IPS-20b (cell line): ENCODE measurements at regions not wholly inside any gene's neighbourhood (a gene's known extent, or its start where the extent isn't known, plus 50 kb on each side); places are given as distances from the start of the nearest gene placed in this dataset.

Experiments used
- H3K27ac ChIP-seq: one replicate; pipeline ENCODE4 v1.5.1; 2013; ENCODE audit warnings: low read length
- H3K27me3 ChIP-seq: 2 replicates; pipeline ENCODE4 v1.6.1; 2013; ENCODE audit warnings: mild to moderate bottlenecking, low read length, inconsistent platforms; ENCODE audit not compliant: insufficient read depth
- H3K36me3 ChIP-seq: 2 replicates; pipeline ENCODE4 v1.6.1; 2013; ENCODE audit warnings: low read depth, mild to moderate bottlenecking, inconsistent platforms, low read length, moderate library complexity; ENCODE audit not compliant: insufficient read depth
- H3K4me1 ChIP-seq: 2 replicates; pipeline ENCODE4 v1.6.1; 2013; ENCODE audit warnings: mild to moderate bottlenecking, control low read depth, inconsistent platforms, low read length, moderate library complexity; ENCODE audit not compliant: insufficient read depth
- H3K4me3 ChIP-seq: 2 replicates; pipeline ENCODE4 v1.5.1; 2013; ENCODE audit warnings: mild to moderate bottlenecking, low read length, inconsistent platforms
- H3K9ac ChIP-seq: 2 replicates; pipeline ENCODE4 v1.6.1; 2013; ENCODE audit warnings: low read depth, mild to moderate bottlenecking, inconsistent platforms, low read length, moderate library complexity
- H3K9me3 ChIP-seq: 2 replicates; pipeline ENCODE4 v1.6.1; 2013; ENCODE audit warnings: mild to moderate bottlenecking, low read depth, low read length, inconsistent platforms; ENCODE audit not compliant: insufficient read depth

DNA sequence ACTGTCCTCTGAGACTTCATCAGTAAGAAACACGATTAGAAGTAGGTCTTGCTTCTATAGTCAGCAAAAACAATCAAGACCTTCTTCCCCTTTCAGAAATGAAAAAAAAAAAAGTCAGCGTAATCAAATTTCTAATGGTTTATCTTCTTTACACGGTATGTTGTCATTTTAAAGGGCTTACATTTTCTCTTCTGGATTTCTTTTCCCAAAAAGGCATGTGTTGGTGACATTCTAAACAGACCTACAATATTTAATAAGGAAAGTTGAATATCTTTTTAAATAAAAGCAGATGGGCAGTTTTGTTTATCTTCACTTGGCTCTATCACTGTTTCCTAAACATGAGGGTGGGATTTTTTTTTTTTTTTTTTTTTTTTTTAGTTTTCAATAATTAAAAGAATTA is 197.3 kb upstream of the ADAMTS9 start:
- no peaks in the 10 kb centered on the region for H3K9me3 ChIP-seq
- H3K27ac ChIP-seq, result no peak overlapping the region

GRCh38 chr3:64884536-64884935 is 196.7 kb upstream of the ADAMTS9 start:
- no peak overlapping the region for H3K27ac ChIP-seq
- no peaks in the 10 kb centered on the region for H3K36me3 ChIP-seq

More for the DNA sequence above, 197.3 kb upstream of the ADAMTS9 start:
- H3K4me3 ChIP-seq, result no peak overlapping the region
- H3K36me3 ChIP-seq, result no peaks in the 10 kb centered on the region
- no peaks in the 10 kb centered on the region for H3K27me3 ChIP-seq
- H3K4me1 ChIP-seq, result peaks cover 3% of the 10 kb centered on the region; the same call in 1 of the 2 replicates
- H3K9ac ChIP-seq, result no peak overlapping the region

GRCh38 chr3:64880916-64881315 is 193.1 kb upstream of the ADAMTS9 start:
- Histone ChIP-seq H3K9ac (no peak overlapping the region), H3K27ac (no peak overlapping the region)

More at GRCh38 chr3:64884536-64884935, 196.7 kb upstream of the ADAMTS9 start:
- Histone ChIP-seq H3K9ac (no peak overlapping the region), H3K9me3 (no peaks in the 10 kb centered on the region), H3K4me3 (no peak overlapping the region), H3K27me3 (no peaks in the 10 kb centered on the region), H3K4me1 (no peaks in the 10 kb centered on the region)

DNA sequence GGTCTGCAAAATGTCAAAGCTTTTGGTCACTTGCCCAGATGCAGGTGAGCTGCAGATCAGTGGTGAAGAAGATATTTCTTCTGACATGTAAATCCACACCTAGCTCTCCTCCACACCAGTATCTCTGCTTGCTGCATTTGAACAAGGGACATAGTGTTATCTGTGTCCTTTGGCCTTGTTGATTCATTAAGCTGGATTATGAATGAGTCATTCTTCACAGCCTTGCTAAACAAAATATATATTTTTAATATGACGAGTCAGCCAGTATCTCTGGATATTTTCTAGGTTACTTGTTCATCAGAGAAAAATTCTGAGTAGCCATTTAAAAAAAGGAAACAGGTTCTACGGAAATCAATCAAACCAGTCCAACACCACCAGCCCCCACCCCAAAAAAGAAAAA is 190.6 kb upstream of the ADAMTS9 start:
- Histone ChIP-seq H3K4me3 (no peak overlapping the region), H3K27ac (no peak overlapping the region), H3K27me3 (no peaks in the 10 kb centered on the region), H3K9ac (no peak overlapping the region), H3K4me1 (no peaks in the 10 kb centered on the region), H3K36me3 (no peaks in the 10 kb centered on the region), H3K9me3 (no peaks in the 10 kb centered on the region)

More at GRCh38 chr3:64880916-64881315, 193.1 kb upstream of the ADAMTS9 start:
- no peaks in the 10 kb centered on the region for H3K4me1 ChIP-seq
- H3K27me3 ChIP-seq, result no peaks in the 10 kb centered on the region
- no peak overlapping the region for H3K4me3 ChIP-seq
- H3K9me3 ChIP-seq, result no peaks in the 10 kb centered on the region
- no peaks in the 10 kb centered on the region for H3K36me3 ChIP-seq

DNA sequence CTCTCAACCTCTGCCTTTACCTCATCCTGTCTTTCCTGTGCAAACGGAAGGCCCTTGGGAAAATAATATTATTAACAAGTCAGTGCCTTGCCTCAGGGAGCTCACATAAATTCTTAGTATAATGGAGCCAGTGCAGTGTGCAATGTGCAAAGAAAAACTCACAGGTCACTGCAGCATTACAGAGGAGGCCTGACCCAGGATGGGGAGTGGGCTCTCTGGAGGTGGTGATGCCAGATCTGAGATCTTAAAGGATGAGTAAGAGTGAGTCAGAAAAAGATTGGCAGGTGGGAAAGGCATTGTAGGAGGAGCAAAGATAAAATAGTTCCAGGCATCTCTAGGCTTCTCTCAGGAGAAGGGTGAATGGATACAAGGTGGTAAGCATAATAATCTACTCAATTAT is 185.6 kb upstream of the ADAMTS9 start:
- no peak overlapping the region for H3K4me3 ChIP-seq
- H3K9ac ChIP-seq, result no peak overlapping the region
- no peaks in the 10 kb centered on the region; the same call in 1 of the 2 replicates for H3K4me1 ChIP-seq
- H3K27me3 ChIP-seq, result no peaks in the 10 kb centered on the region
- H3K27ac ChIP-seq, result no peak overlapping the region
- H3K9me3 ChIP-seq, result peaks cover 4% of the 10 kb centered on the region; the same call in 1 of the 2 replicates
- H3K36me3 ChIP-seq, result no peaks in the 10 kb centered on the region

- H3K27ac ChIP-seq, result no peak overlapping the region
- H3K4me1 ChIP-seq, result no peaks in the 10 kb centered on the region; the same call in 1 of the 2 replicates
- peaks cover 4% of the 10 kb centered on the region; the same call in 1 of the 2 replicates for H3K9me3 ChIP-seq
- no peaks in the 10 kb centered on the region for H3K36me3 ChIP-seq
- H3K27me3 ChIP-seq, result no peaks in the 10 kb centered on the region
- H3K9ac ChIP-seq, result no peak overlapping the region
- H3K4me3 ChIP-seq, result no peak overlapping the region
These were observed 184.5 kb upstream of the ADAMTS9 start for GRCh38 chr3:64872345-64872744.

DNA sequence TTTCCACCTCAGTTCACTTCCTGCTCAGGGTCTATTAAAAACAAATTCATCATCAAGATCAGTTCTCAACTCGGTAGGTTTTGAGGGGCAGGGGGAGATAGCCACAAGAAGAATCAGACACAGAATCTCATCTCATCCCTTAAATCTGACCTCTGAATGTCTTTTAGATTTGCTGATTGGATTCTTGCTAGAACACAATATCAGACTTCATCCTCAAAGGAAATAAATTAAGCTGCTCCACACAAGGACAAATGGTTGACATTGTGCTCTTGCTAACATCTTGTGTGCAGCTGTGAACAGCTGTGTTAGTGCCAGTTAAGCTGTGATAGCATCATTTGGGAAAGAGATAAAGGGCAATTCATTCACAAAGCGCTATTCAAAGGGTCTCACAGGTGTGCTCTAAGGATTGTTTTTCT is 184.0 kb upstream of the ADAMTS9 start:
- Histone ChIP-seq H3K36me3 (no peaks in the 10 kb centered on the region), H3K9me3 (peaks cover 4% of the 10 kb centered on the region; the same call in 1 of the 2 replicates), H3K27ac (no peak overlapping the region), H3K9ac (no peak overlapping the region), H3K4me3 (no peak overlapping the region), H3K4me1 (no peaks in the 10 kb centered on the region; the same call in 1 of the 2 replicates), H3K27me3 (no peaks in the 10 kb centered on the region)

- no peak overlapping the region for H3K4me3 ChIP-seq
- H3K36me3 ChIP-seq, result no peaks in the 10 kb centered on the region
- peaks cover 4% of the 10 kb centered on the region; the same call in 1 of the 2 replicates for H3K9me3 ChIP-seq
- H3K27me3 ChIP-seq, result no peaks in the 10 kb centered on the region
- H3K4me1 ChIP-seq, result peaks cover 4% of the 10 kb centered on the region; the same call in 1 of the 2 replicates
- H3K9ac ChIP-seq, result no peak overlapping the region
- H3K27ac ChIP-seq, result no peak overlapping the region
These were observed 183.3 kb upstream of the ADAMTS9 start for GRCh38 chr3:64870876-64871646.

GRCh38 chr3:64867224-64867623 is 179.4 kb upstream of the ADAMTS9 start:
- no peak overlapping the region for H3K4me3 ChIP-seq
- H3K4me1 ChIP-seq, result peaks cover 12% of the 10 kb centered on the region; the same call in 1 of the 2 replicates
- H3K27ac ChIP-seq, result no peak overlapping the region
- peaks cover 4% of the 10 kb centered on the region; the same call in 1 of the 2 replicates for H3K9me3 ChIP-seq
- H3K36me3 ChIP-seq, result no peaks in the 10 kb centered on the region
- no peaks in the 10 kb centered on the region for H3K27me3 ChIP-seq
- H3K9ac ChIP-seq, result no peak overlapping the region

GRCh38 chr3:64865839-64866570 is 178.2 kb upstream of the ADAMTS9 start:
- Histone ChIP-seq H3K27me3 (no peaks in the 10 kb centered on the region), H3K27ac (no peak overlapping the region), H3K4me1 (peaks cover 12% of the 10 kb centered on the region; the same call in 1 of the 2 replicates), H3K9ac (no peak overlapping the region), H3K9me3 (peaks cover 4% of the 10 kb centered on the region; the same call in 1 of the 2 replicates), H3K36me3 (no peaks in the 10 kb centered on the region), H3K4me3 (no peak overlapping the region)

DNA sequence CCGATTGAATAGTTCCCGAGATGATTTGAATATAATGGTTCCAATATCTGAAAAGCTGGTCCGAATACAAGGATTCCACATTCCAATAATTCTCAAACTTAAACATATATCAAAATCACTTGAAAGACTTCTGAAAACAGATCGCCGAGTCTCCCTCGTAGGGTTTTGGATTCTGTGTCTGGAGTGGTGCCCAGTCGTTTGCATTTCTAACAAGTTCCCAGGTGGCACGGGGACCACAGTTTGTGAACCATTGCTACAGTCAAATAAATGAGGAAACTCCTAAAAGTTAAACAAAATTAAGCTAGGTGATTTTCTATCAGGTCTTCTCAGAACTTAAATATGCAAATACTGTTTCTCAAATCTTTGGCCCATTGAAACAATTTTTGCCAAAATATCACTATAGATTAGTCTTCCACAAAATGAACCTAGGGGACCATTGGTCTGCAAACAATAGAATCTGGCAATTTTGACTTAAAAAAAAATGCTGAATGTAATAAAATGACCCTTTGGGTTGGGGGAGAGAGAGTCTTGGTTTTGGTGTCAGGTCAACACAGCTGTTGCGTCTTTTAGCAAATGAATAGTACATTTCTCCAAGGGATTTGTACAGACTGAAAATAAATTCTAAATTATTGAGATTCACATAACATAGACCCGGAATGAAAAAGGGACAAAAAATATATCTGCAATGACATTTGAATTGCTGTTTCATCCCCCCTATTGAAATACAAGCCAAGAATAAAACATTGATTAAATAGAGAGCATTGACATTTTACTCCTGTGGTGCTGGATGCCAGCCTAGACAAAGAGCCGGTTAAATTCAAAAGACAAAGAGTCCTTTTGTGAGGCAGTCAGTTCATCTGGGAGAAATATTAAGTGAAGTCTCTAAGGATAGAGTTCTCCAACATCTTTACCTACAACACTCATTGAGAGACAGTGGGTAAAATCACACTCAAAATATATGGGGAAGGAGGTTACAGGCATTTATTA is 175.7 kb upstream of the ADAMTS9 start:
- Histone ChIP-seq H3K9ac (no peak overlapping the region), H3K4me3 (no peak overlapping the region), H3K27ac (no peak overlapping the region), H3K27me3 (no peaks in the 10 kb centered on the region), H3K4me1 (peaks cover 12% of the 10 kb centered on the region; the same call in 1 of the 2 replicates), H3K9me3 (no peaks in the 10 kb centered on the region), H3K36me3 (no peaks in the 10 kb centered on the region)
